Neuronal stem cell (in vitro differentiated cells): ENCODE measurements at regions not wholly inside any gene's neighbourhood (a gene's known extent, or its start where the extent isn't known, plus 50 kb on each side); places are given as distances from the start of the nearest gene placed in this dataset.

Experiments
- DNase-seq: peaks from one replicate; pipeline ENCODE4 v3.0.0-alpha.2; 2013; ENCODE audit warnings: low spot score
- H2AFZ ChIP-seq: one replicate; pipeline ENCODE4 v1.6.1; 2013; ENCODE audit warnings: mild to moderate bottlenecking, low read length, inconsistent platforms
- H2AK5ac ChIP-seq: 2 replicates; pipeline ENCODE4 v1.6.1; 2013; ENCODE audit warnings: low read depth, mild to moderate bottlenecking, inconsistent platforms, low read length, moderate library complexity, mixed read lengths
- H2BK120ac ChIP-seq: 2 replicates; pipeline ENCODE4 v1.6.1; 2013; ENCODE audit warnings: low read depth, mild to moderate bottlenecking, inconsistent platforms, low read length, moderate library complexity, mixed read lengths
- H2BK12ac ChIP-seq: one replicate; pipeline ENCODE4 v1.6.1; 2013; ENCODE audit warnings: low read length, inconsistent platforms
- H2BK15ac ChIP-seq: 2 replicates; pipeline ENCODE4 v1.6.1; 2013; ENCODE audit warnings: mild to moderate bottlenecking, low read length, inconsistent platforms, mixed read lengths
- H2BK5ac ChIP-seq: one replicate; pipeline ENCODE4 v1.6.1; 2013; ENCODE audit warnings: inconsistent platforms, mild to moderate bottlenecking, low read length, moderate library complexity
- H3K14ac ChIP-seq: one replicate; pipeline ENCODE4 v1.6.1; 2013; ENCODE audit warnings: low read length, inconsistent platforms
- H3K18ac ChIP-seq: 2 replicates; pipeline ENCODE4 v1.6.1; 2013; ENCODE audit warnings: low read length, inconsistent platforms
- H3K23ac ChIP-seq: 2 replicates; pipeline ENCODE4 v1.6.1; 2013; ENCODE audit warnings: low read depth, mild to moderate bottlenecking, mixed read lengths, low read length, inconsistent platforms; ENCODE audit not compliant: poor library complexity
- H3K27ac ChIP-seq: replicated peaks from 3 replicates; pipeline ENCODE4 v1.5.1; 2013; ENCODE audit warnings: low read length, inconsistent platforms
- H3K27me3 ChIP-seq, 3 experiments: 2 replicates each; pipeline ENCODE4 v1.6.1; 2013; ENCODE audit warnings: low read length in 3 of 3, mild to moderate bottlenecking in 2 of 3, inconsistent platforms in 1 of 3, low read depth in 1 of 3, mixed read lengths in 1 of 3, moderate library complexity in 1 of 3; ENCODE audit not compliant: control insufficient read depth in 3 of 3, insufficient read depth in 3 of 3
- H3K36me3 ChIP-seq, 2 donors: replicated peaks in 1 of 2; 2 replicates each; pipeline ENCODE4 v1.6.1; 2013; ENCODE audit warnings: low read length in 2 of 2; ENCODE audit not compliant: control insufficient read depth in 2 of 2, insufficient read depth in 2 of 2
- H3K4ac ChIP-seq: 2 replicates; pipeline ENCODE4 v1.6.1; 2013; ENCODE audit warnings: inconsistent platforms, mild to moderate bottlenecking, low read length, moderate library complexity
- H3K4me1 ChIP-seq, 2 donors: 1 replicate in 1 of 2; 2 replicates in 1 of 2; pipeline ENCODE4 v1.6.1; 2013; ENCODE audit warnings: low read length in 2 of 2, low read depth in 1 of 2; ENCODE audit not compliant: control insufficient read depth in 2 of 2, insufficient read depth in 1 of 2
- H3K4me2 ChIP-seq: one replicate; pipeline ENCODE4 v1.6.1; 2013; ENCODE audit warnings: mild to moderate bottlenecking, low read length, inconsistent platforms; ENCODE audit not compliant: insufficient read depth, poor library complexity, severe bottlenecking
- H3K4me3 ChIP-seq, 2 donors: 2 replicates each; pipeline ENCODE4 v1.5.1; 2013; ENCODE audit warnings: low read length in 2 of 2, mild to moderate bottlenecking in 2 of 2, inconsistent platforms in 1 of 2, moderate library complexity in 1 of 2
- H3K79me1 ChIP-seq: one replicate; pipeline ENCODE4 v1.6.1; 2013; ENCODE audit warnings: low read depth, mild to moderate bottlenecking, inconsistent platforms, low read length, moderate library complexity
- H3K9ac ChIP-seq: one replicate; pipeline ENCODE4 v1.6.1; 2013; ENCODE audit warnings: mild to moderate bottlenecking, low read depth, low read length, inconsistent platforms; ENCODE audit not compliant: poor library complexity
- H3K9me3 ChIP-seq, 2 donors: replicated peaks in 1 of 2; 2 replicates each; pipeline versions ENCODE3 to v1.6.1; 2013; ENCODE audit warnings: low read length in 2 of 2, mild to moderate bottlenecking in 2 of 2, inconsistent platforms in 1 of 2, low read depth in 1 of 2, mixed read lengths in 1 of 2, moderate library complexity in 1 of 2; ENCODE audit not compliant: control insufficient read depth in 2 of 2, insufficient read depth in 1 of 2
- H4K8ac ChIP-seq: one replicate; pipeline ENCODE4 v1.6.1; 2013; ENCODE audit warnings: low read depth, mild to moderate bottlenecking, inconsistent platforms, low read length, moderate library complexity
- H4K91ac ChIP-seq: one replicate; pipeline ENCODE4 v1.6.1; 2013; ENCODE audit warnings: low read length, low read depth, mild to moderate bottlenecking, inconsistent platforms; ENCODE audit not compliant: poor library complexity
- WGBS, 2 donors: extraction: QIAGEN DNeasy Blood & Tissue Kit; methylation state at CpG; one replicate each; pipeline ENCODE4 v1.1.7; 2013; ENCODE audit warnings: missing lambda C conversion rate in 2 of 2, mixed read lengths in 1 of 2; ENCODE audit not compliant: insufficient read length in 2 of 2, insufficient replicate concordance in 1 of 2; ENCODE audit errors: extremely low coverage in 2 of 2; 5-methylcytosine and 5-hydroxymethylcytosine counted together

GRCh38 chr5:39867923-39868322 is 443.1 kb upstream of the DAB2 start:
- Histone ChIP-seq H3K4ac (no peak overlapping the region), H2BK120ac (no peak overlapping the region), H3K18ac (no peak overlapping the region), H2BK12ac (no peak overlapping the region), H3K4me2 (no peak overlapping the region), H3K23ac (no peak overlapping the region), H3K4me3 (no peak overlapping the region), H4K91ac (no peak overlapping the region), H2AK5ac (no peak overlapping the region), H3K79me1 (no peaks in the 10 kb centered on the region), H4K8ac (no peak overlapping the region), H3K36me3 (no peaks in the 10 kb centered on the region), H3K9me3 (no peaks in the 10 kb centered on the region), H3K4me1 (no peaks in the 10 kb centered on the region), H3K14ac (no peak overlapping the region), H3K27me3 (no peaks in the 10 kb centered on the region), H3K27ac (no peak overlapping the region), H2AFZ (no peak overlapping the region), H2BK5ac (no peak overlapping the region), H3K9ac (no peak overlapping the region), H2BK15ac (no peak overlapping the region)
- DNase-seq: no peak

- H3K36me3 ChIP-seq: no peaks in the 10 kb centered on the region
- no peaks in the 10 kb centered on the region for H3K9me3 ChIP-seq
- H2BK12ac ChIP-seq: no peak overlapping the region
- no peak overlapping the region for H3K27ac ChIP-seq
- no peak overlapping the region for H2BK15ac ChIP-seq
- H3K4me2 ChIP-seq: no peak overlapping the region
- no peak overlapping the region for H2BK120ac ChIP-seq
- no peak overlapping the region for H4K8ac ChIP-seq
- no peak for DNase-seq
- H3K4ac ChIP-seq: no peak overlapping the region
- WGBS, 2 donors: no CpG with 5 or more reads among the region's 7 CpGs
- H2BK5ac ChIP-seq: no peak overlapping the region
- no peak overlapping the region for H3K9ac ChIP-seq
- H3K14ac ChIP-seq: no peak overlapping the region
- no peaks in the 10 kb centered on the region for H3K27me3 ChIP-seq
- H3K4me1 ChIP-seq: no peaks in the 10 kb centered on the region
- no peak overlapping the region for H2AFZ ChIP-seq
- no peaks in the 10 kb centered on the region for H3K79me1 ChIP-seq
- no peak overlapping the region for H4K91ac ChIP-seq
- H3K4me3 ChIP-seq: no peak overlapping the region
- no peak overlapping the region for H3K23ac ChIP-seq
- no peak overlapping the region for H2AK5ac ChIP-seq
- H3K18ac ChIP-seq: no peak overlapping the region
Observed at GRCh38 chr5:39863926-39864552, 439.3 kb upstream of the DAB2 start.

GRCh38 chr5:39857041-39857440 is 432.3 kb upstream of the DAB2 start:
- Histone ChIP-seq H3K23ac (no peak overlapping the region), H3K4me3 (no peak overlapping the region), H3K4me1 (no peaks in the 10 kb centered on the region), H2AFZ (no peak overlapping the region), H4K8ac (no peak overlapping the region), H3K18ac (no peak overlapping the region), H2BK5ac (no peak overlapping the region), H3K9me3 (no peaks in the 10 kb centered on the region), H2BK12ac (no peak overlapping the region), H3K79me1 (no peaks in the 10 kb centered on the region), H3K27ac (no peak overlapping the region), H4K91ac (no peak overlapping the region), H3K14ac (no peak overlapping the region), H3K9ac (no peak overlapping the region), H3K36me3 (no peaks in the 10 kb centered on the region), H2AK5ac (no peak overlapping the region), H3K4me2 (no peak overlapping the region), H2BK15ac (no peak overlapping the region), H2BK120ac (no peak overlapping the region), H3K4ac (no peak overlapping the region), H3K27me3 (no peaks in the 10 kb centered on the region)
- no CpG with 5 or more reads among the region's 3 CpGs for WGBS, 2 donors
- DNase-seq: no peak

GRCh38 chr5:39854771-39855410 is 430.1 kb upstream of the DAB2 start:
- H2BK12ac ChIP-seq: no peak overlapping the region
- H2AK5ac ChIP-seq: no peak overlapping the region
- no peak overlapping the region for H3K9ac ChIP-seq
- H3K9me3 ChIP-seq: no peaks in the 10 kb centered on the region
- no peak overlapping the region for H3K18ac ChIP-seq
- no peak overlapping the region for H3K14ac ChIP-seq
- no peaks in the 10 kb centered on the region for H3K36me3 ChIP-seq
- H2AFZ ChIP-seq: no peak overlapping the region
- H2BK120ac ChIP-seq: no peak overlapping the region
- H3K4me1 ChIP-seq: no peaks in the 10 kb centered on the region
- no peak overlapping the region for H3K4ac ChIP-seq
- H2BK5ac ChIP-seq: no peak overlapping the region
- no peak overlapping the region for H2BK15ac ChIP-seq
- no peaks in the 10 kb centered on the region for H3K27me3 ChIP-seq
- H3K79me1 ChIP-seq: no peaks in the 10 kb centered on the region
- no peak overlapping the region for H3K27ac ChIP-seq
- no peak for DNase-seq
- H4K91ac ChIP-seq: no peak overlapping the region
- WGBS, 2 donors: no CpG with 5 or more reads among the region's 2 CpGs
- no peak overlapping the region for H3K23ac ChIP-seq
- H4K8ac ChIP-seq: no peak overlapping the region
- no peak overlapping the region for H3K4me2 ChIP-seq
- no peak overlapping the region for H3K4me3 ChIP-seq
